ENCODE measurements at regions not wholly inside any gene's neighbourhood (a gene's known extent, or its start where the extent isn't known, plus 50 kb on each side); places are given as distances from the start of the nearest gene placed in this dataset.
"Not testable (repeated sequence)": the region's sequence is repeated elsewhere in the genome, so short reads cannot be mapped to it uniquely, and the experiment has no call there.

DNA sequence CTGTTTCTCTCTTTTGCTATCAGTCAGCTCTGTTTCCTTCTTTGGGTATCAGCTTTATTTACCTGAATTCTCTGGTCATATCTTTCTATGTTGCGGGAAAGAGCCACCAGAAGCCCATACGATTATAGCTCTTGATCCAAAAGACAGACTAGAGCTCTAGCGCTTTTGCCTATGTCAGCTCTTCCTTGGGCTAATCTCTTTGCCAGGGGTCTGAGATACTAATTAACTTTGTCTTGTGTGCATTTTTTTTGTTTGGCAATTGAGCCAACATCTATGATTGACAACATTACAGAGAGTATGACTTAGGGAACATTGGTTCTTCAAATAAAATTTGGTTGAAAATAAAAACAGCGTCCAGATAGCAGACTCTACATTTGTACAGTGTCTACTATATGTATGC is 603.0 kb downstream of the KCTD16 start:
- no peak for DNase-seq

DNA sequence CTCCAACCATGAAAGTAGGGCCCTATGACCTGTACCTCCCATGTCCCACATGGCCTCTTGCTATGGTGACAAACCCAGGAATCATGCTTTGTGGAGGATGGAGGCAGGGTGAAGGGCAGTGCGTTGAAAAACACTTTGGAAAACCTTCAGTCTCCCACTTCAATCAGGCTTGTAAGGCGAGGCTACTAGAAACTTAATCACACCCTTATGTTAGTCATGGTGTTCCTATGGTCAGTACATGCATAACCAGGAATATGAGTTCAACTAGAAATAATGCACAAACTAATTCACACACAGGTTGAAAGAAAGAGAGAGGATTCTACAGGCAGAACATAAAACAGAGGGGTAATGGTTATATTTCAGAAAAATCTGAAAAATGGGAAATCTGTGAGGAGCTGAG is 601.1 kb downstream of the KCTD16 start:
- no peak for DNase-seq

DNA sequence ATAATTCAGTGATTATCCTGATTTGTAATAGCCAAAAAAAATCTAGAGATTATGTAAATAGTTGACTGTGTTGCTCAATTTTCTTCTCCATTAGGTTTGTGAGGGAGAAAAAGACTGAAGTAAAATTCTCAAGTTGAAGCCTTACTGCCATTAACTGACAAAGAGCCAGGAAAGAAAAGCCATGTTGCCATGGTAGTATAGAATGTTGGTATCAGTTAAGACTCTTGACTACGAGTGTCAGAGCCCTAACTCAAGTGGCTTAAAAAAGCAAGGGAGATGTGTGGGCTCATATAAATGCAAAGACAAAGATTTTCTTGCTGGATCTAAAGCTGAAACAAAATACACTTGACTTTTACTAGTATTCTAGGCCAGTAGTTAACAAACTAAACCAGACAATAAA is 571.7 kb downstream of the KCTD16 start:
- no peak for DNase-seq

DNA sequence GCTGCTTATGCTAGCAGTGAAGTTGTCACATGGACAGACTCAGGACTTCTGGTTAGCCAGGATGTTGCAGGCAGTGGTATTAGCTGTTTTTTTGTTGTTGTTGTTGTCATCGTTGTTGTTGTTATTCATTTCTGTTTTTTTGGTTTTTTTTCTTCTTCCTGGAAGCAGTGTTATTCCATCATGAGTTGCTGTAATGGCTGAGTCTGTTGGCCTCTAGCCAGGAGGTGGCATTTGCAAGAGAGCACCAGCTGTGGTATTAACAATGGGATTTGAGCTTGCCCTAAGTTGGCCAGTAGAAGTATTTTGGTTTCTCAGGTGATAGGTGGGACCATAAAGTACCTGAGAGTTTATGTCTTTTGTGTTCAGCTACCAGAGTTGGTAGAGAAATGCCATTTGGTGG is 561.1 kb downstream of the KCTD16 start:
- no peak for DNase-seq

DNA sequence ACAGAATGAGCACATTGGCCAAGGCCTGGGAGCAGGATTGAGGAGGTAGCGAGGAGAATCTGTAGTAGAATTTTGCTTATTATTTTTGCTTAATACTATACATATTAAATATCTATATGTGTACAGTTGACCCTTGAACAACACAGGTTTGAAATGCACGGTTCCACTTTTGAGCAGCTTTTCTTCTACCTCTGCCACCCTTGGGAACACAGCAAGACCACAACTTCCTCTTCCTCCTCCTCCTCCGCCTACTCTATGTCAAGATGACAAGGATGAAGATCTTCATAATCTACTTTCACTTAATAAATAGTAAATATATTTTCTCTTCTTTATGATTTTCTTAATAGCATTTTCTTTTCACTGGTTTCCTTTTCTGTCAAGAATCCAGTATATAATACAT is 541.4 kb downstream of the KCTD16 start:
- DNase-seq = no peak

DNA sequence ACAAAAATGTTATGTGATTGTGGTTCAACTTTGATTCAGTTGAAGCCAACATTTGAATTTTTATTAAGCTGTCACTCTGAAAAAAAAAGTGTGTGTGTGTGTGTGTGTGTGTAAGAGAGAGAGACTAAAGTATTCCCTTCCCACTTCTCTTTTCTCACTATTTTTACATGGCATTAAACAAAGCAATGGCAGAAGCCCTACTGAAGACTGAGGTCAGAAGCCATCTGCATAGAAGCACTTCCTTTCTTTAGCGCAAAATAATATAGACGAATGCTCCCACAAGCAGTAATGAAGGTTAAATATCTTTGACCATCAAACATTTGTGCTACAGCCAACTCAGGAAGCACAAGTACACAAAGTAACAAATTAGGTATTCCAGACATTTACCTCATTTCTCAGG is 540.5 kb downstream of the KCTD16 start:
- no peak for DNase-seq

DNA sequence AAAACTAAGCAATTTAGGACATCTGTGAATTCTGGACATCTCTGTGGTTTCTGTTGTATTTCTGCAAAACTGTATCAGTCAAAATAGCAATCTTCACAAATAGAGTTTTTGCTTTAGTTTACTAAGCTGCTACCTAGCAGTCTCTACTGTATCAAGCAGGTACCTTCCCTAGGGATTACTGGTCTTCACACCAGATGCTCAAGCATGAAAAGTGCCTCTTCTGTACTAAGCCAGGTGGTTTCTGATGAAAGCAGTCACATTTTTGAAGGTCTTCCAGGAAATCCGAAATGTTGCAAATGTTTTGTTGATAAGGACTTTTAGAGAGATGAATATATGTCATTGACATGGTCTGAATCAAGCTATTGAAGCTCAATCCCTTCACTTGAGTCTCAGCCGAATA is 540.0 kb downstream of the KCTD16 start:
- DNase-seq = no peak

DNA sequence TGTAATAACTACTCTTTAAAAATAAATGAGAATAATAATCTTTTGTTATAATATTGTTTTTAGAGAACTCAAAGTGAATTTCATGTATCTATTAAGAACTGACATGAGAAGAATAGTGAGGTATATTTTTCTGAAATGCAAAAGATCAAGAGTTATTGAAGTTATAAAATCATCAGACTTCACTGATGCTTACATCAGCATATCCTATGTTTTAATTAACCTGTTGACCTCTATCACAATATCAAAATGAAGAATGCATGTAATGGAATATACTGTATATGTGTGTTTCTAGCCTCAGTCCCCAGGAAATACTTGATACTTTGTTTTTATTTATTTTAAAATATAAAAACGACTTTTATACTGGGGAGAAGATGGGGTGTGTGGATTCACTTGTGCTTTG is 533.1 kb downstream of the KCTD16 start:
- no peak for DNase-seq

DNA sequence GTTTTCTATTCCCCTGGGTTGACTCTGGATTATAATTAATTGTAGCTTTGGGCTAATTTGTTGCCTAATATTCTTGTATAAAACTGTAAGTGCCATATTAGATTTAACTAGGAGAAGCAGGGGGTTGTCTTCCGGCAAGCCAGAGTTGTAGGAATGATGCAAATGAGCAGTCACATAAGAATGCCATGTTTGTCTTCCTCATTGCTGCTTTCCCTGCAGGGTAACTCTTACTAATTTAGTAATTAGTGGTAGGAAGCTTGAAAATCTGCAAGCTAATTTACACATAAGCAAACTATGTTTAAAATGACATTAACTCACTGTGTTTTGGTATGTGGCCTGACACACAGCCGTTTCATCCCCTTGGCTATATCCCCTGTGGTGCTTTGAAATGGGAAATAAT is 527.8 kb downstream of the KCTD16 start:
- no peak for DNase-seq

DNA sequence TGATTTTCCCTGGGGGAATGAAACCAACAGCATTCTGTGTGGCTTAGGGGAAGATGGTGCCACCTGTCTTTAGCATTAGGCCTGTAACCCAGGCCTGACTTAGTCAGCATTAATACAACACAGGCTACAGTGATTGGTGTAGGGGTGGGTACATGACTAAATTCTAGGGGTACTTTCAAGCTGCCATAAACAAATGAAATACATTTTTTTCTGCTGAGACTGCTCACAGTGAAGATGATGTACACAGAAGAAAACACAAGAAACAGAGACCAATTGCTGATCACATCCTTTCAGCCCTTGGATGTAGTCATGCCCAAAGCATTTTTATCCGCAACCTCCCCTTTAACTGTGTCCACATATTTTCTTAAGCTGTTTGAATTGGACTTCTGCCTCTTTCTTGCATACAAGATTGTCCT is 527.2 kb downstream of the KCTD16 start:
- no peak for DNase-seq

DNA sequence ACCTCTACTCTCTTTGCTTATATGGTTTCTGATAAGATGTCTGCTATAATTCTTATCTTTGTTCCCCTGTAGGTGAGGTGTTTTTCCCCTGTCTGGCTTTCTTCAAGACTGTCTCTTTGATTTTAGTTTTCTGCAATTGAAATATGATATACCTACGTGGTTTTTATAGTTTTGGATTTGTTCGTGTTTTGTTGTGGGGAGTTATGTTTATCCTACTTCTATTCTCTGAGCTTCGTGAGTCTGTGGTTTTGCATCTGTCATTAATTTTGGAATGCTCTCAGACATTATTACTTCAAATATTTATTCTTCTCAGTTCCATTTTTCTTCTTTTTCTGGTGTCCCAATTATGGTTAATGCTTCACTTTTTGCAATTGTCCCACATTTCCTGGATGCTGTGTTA is 521.3 kb downstream of the KCTD16 start:
- no peak for DNase-seq

DNA sequence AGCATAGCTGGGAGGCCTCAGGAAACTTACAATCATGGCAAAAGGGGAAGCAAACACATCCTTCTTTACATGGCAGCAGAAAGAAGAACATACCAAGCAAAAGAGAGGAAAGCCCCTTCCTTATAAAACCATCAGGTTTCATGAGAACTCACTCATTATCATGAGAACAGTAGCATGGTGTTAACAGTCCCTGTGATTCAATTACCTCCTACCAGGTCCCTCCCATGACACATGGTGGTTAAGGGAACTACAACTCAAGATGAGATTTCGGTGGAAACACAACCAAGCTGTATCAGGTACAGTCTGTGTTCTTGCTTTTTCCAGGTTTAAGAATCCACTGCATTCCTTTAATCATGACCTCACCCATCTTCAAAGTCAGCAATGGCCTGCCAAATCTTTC is 514.2 kb downstream of the KCTD16 start:
- DNase-seq = no peak

DNA sequence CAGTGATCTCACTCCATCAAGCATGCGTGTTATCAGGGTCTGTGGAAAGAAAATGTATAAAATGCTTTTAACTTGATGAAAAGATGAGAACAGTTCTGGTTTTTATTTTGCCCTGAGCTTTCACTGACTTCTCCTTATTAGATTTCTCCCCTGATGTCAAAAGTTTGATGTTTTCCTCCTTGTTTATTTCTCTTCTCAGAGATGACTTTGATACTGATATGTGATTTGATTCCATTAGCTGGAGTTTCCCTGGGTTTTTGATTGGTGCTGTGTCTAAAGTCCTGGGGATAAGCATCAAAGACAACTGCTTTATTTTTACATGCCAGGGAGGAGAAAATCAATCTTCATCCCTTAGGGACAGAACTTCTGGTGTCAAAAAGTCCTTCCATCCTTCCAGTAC is 510.0 kb downstream of the KCTD16 start:
- DNase-seq = no peak

DNA sequence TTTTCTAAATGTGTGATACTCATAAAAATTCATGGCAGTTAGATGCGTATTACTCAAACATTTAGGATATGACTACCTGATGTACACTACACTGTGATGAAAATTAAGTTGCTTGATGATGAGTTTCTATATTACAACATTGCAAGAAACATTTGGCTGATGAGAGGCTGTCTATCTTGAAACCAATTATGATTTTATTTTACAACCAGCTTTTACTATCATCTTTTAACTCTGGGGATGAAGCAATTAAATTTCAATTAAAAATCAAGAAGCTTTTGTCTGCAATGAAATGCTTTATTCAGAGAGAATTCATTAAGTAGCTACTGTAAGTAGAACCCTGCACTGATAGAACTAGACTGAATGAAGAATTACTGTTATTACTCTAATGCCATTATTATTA is 500.4 kb downstream of the KCTD16 start:
- DNase-seq = no peak

DNA sequence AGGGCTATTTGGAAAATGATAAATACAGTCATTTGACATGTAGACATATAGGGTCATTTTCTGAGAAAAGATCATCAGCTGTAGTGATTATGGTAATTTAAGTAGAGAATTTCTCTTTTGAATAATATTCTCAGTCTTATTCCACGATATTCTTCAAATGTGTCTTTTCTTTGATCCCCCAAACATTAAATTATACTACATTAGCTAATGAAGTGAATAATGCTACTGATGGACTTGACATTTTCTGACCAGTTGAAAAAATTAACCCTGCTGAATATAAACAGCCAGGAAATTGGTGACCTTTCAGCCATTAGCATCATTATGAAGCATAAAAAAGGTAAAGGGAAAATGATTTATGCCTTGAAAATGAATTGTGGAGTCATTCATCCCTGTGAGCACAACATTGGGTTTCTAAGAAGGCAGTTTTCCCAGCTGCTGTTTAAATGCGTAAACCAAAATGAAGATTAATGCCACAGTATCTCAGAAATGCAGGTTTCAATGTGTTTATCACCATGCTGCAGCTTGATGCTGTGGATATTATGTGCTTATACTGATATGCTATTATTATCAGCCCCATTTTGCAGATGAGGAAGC is 489.1 kb downstream of the KCTD16 start:
- DNase-seq = no peak

DNA sequence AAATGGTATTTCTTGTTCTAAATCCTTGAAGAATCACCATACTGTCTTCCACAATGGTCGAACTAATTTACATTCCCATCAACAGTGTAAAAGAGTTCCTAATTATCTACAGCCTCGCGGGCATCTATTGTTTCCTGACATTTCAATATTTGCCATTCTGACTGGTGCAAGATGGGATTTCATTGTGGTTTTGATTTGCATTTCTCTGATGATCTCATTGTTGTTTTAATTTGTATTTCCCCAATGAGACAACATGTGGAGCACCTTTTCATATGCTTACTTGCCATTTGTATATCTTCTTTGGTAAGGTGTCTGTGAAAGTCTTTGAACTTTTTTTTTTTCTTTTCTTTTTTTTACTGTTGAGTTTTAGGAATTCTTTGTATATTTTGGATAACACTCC is 473.6 kb downstream of the KCTD16 start:
- no peak for DNase-seq

DNA sequence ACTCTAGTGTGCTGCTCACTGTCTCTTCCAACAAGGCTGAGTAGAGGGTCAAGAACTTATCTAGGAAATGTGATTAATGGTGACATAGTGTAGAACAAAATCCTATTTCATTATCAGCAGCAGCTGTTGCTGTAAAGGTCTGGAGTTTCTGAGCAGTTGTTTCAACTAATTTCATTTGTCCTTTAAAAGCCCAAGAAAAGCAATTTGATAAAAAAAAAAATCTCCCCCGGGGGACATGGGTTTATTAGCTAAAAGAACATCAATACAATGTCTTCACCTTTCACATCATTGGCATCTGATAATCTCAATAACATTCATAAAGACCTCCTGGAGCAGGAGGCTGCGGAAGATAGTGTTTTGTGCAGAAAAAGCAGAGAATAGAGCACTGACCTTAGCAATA is 468.1 kb downstream of the KCTD16 start:
- no peak for DNase-seq

DNA sequence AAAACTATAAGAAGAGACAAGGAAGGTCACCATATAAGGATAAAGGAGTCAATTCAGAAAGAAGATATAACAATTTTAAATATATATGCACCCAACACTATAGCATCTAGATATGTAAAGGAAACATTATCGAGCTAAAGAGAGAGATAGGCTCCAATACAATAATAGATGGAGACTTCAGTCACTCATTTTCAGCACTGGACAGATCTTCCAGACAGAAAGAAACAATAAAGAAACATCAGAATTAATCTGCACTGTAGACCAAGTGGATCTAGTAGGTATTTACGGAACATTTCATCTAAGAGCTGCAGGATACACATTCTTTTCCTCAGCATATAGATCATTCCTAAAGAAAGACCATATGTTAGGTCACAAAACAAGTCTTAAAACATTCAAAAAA is 463.5 kb downstream of the KCTD16 start:
- DNase-seq = no peak

DNA sequence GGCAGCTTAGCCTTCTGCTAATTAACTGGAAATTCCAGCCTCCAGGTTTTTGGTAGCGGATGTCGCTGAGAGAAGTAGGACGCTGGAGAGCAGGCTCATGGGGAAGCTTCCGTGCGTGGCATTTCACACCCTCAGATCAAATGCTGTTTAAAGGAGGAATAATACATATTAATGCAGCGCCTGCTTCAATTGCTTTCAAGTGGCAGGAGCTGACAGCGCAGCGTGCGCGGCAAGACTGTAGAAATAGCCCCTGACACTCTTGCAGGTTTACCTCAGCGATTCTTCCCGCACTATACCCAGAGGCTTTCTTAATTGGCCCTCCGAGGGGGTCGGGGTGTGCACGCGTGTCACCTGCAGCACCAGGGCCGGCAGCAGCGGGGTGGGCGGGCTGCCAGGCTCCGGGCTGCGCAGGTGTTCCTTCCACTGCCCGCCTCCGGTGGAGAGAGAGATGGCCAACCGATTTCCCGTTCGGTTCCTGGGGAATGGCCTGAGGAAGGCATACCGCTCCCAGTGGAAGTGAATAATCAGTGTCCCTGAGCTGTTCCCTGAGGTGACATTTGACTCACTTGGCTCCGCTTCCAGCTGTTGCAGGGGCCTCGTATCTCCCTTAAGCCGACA is 427.9 kb downstream of the KCTD16 start:
- no peak for DNase-seq

DNA sequence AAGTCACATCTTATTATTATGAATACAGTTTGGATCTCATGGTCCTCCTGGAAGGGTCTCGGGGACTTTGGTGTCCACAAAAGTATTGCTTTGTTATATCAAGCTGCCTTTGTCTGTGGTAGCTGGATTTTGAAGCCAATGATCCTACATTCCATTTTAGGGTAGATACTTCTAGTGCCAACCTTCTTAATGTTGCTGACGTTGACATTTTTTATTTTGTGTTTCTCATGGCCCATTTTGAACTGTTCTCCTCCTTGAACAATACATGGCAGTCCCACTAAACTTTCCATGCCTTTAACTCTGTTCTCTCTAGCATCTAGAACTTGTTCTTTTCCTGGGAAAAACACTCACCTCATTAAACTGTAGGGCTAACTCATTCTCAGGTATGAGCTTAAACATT is 425.8 kb downstream of the KCTD16 start:
- DNase-seq = no peak

DNA sequence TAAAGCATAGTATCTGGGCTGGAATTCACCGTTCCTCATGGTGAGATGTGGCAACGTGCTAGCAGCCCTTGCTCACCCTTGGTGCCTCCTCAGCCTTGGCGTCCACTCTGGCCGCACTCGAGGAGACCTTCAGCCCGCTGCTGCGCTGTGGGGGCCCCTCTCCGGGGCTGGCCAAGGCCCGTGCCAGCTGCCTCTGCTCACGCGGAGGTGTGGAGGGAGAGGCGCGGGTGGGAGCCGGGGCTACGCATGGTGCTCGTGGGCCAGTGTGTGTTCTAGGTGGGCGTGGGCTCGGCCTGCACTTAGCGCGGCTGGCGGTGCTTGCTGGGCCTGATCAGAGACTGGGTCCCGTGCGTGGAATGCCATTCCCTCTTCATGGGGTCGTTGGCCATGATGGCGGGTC is 424.2 kb downstream of the KCTD16 start:
- no peak for DNase-seq

DNA sequence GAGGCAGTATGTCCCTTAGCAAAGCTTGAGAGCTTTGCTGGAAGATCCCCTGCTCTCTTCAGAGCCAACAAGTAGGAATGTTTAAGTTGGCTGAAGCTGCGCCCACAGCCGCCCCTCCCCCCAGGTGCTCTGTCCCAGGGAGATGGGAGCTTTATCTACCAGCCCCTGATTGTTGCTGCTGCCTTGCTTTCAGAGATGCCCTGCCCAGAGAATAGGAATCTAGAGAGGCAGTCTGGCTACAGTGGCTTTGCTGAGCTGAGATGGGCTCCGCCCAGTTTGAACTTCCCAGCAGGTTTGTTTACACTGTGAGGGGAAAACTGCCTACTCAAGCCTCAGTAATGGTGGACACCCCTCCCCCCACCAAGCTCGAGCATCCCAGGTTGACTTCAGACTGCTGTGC is 423.6 kb downstream of the KCTD16 start:
- not testable (repeated sequence) for DNase-seq

DNA sequence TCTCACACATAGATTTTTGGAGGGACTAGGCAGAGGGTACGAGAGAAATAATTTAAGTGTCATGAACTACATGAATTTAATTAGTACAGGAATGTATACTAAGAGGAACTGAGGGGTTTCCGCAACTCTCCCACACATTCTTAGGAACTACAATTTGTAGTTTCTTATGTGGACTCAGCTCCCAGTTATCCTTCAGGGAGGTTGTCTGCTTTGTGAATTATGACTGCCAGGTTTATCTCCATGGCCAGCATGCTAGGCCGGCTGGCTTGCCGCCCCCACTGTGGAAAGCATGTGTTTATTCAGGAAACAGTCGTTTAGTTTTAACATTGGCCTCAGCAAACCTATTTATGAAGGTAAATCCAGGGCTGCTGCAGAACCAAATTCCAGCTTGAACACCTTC is 415.0 kb downstream of the KCTD16 start:
- no peak for DNase-seq

DNA sequence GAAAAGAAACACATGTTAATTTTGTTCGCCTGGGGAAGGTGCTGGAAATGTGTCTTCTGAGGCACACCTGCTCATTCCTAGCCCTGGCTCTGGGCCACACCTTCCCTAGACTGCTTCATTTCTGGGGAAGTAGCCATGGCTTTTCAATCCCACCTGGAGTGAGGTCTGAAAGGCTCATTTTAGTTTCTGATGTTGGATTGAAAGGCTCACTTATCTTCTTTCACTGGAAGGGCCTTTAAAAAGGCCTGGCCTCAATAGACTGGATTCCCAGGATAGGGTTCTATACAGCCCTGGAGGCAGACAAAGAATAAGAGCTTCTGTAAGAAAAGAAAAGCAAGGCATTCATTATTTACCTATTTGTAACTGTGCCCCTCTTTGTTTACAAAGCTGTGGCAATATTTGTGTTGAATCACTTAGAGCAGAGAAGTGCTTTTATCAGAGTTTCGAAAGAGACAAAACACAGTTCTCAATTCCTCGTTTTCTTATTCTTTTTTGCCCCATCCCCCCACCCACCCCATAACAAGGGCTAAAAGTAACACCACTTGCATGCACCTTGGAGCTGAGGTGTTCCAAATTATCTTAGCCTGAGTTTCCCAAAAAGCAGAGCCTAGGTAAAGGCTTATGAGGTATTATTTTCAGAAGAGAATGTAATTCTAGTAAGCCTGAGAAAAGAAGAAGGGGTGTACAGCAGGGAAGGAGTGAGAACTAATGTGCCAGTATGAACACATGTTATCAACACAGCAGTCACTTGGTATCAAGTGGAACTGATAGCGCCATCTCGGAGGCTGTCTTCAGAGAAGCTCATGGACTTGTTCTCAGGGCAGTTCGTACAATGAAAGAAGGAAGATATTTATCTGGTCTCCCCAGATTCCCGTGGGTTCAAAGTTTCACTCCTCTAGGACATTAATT is 413.1 kb downstream of the KCTD16 start:
- DNase-seq = no peak
